Raji (cell line): ENCODE measurements at regions not wholly inside any gene's neighbourhood (a gene's known extent, or its start where the extent isn't known, plus 50 kb on each side); places are given as distances from the start of the nearest gene placed in this dataset.

ENCODE experiments used
- POLR2A ChIP-seq: IDR thresholded peaks from 2 replicates; pipeline ENCODE4 v1.6.1; 2011; ENCODE audit warnings: low read depth, low read length, control low read depth; ENCODE audit not compliant: insufficient read depth

DNA sequence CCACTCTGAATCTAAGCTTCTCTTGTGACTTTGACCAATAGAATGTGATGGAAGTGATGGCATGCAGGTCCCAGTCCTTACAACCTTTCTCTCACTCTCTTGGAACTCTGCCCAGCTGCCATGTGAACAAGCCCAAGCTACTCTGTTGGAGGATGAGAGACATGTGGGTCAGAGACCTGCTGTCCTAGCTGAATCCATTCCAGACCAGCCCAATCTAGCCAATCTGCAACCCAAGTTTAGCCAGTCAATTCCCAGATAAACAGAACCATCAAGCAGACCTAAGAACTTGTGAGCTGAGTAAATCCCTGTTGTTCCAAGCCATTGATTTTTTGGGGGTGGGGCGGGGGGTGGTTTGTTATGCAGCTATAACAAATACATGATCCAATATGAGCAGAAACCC, 69.2 kb upstream of the GRK3 start:
- TF ChIP-seq POLR2A, result no peak

DNA sequence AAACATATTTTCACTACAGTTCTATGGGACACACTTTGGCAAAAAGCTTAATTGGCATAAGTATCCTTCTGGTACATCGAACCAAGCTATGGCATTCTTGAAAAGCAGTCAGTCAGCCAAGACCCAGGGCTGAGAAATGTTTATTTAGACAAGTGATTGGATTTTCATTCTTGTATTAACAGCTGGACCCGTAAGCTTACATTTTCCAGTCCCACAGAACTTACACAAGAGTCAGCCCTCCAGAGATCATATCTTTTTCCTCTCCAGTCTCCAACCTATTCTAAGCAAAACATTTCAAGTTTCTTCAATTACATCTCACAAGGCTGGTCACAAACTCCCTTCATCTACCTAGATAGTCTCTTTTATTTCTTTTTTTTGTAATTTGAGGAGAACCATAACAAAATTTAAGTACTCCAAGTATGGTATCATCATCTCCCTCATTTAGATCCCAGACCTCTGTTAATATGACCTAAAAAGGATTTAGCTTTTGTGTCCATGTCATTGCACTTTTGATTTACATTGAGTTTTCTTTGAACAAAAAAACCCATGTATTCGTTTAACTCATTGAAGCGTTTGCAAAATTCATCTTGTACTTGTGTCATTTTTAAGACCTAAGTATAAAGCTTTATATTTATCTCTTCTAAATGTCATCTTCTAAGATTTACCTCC, 67.9 kb upstream of the GRK3 start:
- TF ChIP-seq POLR2A, result no peak

DNA sequence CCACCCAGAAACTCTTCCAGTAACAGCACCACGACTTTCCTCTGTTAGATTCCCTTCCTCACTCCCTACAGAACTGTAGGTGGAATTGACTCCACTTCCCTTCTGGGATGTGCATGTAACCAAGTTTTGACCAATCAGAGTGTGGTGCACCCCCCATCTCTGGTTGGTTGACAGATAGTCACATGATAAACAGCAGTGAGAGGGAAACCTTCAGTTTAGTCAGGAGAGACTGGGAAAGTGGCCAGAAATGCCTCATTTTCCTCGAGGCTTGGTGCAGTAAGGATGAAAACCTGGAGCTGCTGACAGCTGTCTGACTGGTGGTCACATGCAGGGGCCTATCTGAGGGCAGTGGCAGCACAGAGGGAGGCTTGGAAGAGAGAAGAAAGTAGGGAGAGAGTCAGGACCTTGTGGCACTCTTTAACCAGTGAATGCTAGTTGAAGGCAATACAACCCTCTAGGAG, 67.3 kb upstream of the GRK3 start:
- no peak for TF ChIP-seq POLR2A

DNA sequence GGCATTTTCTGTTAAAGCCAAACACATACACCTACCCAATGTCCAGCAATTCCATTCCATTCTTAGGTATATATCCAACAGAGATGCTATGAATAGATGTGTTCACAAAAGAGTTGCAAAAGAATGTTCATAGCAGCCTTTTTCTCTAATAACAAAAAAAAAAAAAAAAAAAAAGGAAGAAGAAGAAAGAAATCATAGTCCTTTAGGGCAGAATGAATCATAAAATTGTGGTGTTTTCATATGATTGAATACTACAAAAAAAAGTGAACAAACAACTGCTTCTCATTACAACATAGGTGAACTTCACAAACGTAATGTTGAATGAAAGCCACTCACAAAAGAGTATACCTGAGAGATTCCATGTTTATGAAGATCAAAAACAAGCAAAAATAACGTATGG, 66.8 kb upstream of the GRK3 start:
- TF ChIP-seq POLR2A, result no peak

DNA sequence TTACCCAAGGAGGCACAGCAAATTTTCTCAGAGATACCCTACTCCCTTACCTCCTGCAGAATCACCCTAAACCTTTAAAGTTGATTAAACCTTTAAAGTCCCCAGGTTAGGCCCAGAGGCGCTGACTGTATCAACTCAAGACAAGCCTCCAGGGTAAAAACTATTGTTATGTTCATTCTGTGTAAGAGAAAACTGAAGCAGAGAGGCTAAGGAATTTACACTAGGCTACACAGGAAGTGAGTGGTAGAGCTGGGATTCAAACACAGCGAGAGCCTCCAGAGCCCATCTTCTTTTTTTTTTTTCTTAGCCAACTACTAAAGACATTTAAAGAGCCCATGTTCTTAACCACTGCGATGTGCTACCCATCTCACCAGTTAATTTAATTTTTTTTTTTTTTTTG, 56.3 kb upstream of the GRK3 start:
- TF ChIP-seq POLR2A, result no peak

DNA sequence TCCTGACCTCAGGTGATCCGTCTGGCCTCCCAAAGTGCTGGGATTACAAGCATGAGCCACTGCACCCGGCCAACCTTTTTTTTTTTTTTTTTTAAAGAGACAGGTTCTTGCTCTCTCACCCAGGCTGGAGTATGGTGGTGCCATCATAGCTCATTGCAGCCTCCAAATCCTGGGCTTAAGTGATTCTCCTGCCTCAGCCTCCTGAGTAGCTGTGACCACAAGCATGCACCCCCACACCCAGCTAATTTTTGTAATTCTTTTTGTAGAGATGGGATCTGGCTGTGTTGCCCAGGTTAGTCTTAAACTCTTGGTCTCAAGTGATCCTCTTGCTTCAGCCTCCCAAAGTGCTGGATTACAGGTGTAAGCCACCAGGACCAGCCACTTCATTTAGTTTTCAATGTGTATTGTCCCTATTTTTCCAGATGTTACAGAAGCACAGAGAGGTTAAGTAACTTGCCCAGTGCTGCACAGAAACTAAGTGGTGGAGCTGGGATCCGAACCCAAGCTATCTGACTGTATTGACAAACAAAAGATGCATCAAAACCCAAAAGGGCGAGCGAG, 55.6 kb upstream of the GRK3 start:
- TF ChIP-seq POLR2A, result no peak

DNA sequence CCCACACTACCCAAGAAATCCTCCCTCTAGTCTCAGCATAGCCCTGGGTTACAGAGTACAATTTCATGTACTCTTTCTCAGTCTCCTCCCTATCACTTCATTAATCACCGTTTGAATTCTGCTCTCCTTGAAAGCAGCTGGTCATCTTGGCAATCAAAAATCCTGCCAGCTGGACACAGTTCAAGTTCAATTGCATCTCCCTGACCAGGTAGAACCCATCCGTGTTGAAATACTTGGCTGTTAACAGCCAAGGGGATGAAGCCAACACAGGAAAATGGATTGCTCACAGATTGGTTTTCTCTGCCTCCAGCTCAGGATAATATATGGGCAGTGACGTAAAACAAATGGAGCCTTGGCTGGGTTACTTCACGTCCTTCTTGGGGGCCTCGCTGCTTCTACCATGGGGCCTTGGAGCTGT, 55.1 kb upstream of the GRK3 start:
- no peak for TF ChIP-seq POLR2A

DNA sequence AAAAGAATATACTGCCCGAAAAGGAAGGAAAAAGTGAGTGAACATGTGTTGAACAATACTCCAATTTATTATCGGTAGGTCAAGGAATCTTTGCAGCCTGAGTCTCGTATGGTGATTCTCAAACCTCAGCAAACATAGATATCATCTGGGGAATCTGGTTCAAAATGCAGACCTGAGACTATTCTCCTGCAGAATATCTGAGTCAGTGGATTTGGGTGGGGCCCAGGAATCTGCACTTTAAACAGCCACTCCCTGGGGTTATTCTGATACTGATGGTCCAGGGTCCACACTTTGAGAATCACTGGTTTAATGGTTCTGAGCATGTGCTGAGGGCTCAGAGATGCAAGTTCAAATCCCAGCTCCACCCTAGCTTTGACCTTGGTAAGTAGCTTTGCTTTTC, 53.6 kb upstream of the GRK3 start:
- no peak for TF ChIP-seq POLR2A

DNA sequence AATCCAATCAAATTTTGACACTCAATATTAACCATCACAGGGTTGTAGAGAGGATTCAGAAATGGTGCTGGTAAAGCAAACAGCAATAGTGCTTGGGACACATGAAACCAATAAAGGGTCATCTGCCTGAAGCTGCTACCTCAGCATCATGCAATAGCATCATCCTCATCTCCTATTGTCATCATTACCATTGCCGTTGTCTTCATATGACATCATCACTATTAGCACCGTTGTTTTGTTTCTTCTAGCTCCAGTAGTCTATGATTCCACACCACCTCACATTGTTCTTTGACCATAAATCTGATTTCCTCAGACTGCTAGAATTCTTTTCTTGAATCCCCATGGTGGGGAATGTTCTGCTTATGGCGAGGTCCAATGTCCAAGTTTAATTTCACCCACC, 52.8 kb upstream of the GRK3 start:
- TF ChIP-seq POLR2A, result no peak

DNA sequence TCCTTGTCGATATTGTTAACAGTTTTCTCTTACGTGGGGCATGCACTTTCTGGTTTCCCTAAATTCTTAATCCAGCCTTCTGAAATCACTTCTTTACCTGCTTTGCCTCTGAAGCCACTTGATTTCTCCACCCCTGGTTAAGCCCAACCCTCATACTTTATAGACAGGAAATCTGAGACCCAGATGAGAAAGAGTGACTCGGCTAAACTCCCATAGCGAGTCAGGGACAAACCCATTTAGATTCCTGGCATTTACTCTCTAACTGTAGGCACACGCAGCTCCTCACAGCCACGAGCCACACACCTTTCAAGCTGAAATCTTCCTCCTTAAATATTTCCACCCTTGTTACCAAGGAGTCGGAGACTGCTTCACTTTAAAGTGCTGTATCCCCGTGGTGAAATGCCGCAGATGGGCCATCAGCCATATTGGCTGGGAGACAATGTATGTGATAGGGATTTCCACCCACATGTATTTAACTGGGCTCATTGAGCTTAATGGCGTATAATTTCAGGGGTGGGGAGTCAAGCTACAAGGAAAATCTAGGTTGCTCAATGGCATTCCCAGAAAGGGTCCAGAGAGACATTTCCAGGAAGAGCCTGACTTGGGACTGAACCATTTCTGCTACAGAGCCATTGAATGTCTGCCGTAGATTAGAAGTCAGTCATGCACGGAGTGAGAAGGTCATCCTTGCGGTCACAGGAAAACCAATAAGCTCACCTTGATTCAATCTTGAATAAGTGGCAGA, 49.9 kb upstream of the GRK3 start:
- no peak for TF ChIP-seq POLR2A
